NCI-H2196 treated with DMSO at 0.1 percent for 48 hours (cell line): ENCODE measurements at regions not wholly inside any gene's neighbourhood (a gene's known extent, or its start where the extent isn't known, plus 50 kb on each side); places are given as distances from the start of the nearest gene placed in this dataset.
A peak's percentile ranks its signal among the peaks of the same experiment; 100 is the strongest.

ENCODE experiments used
- DNase-seq: peaks from one replicate; lab custom pipeline; 2025; ENCODE audit not compliant: unreplicated experiment; lab: John Stamatoyannopoulos, UW

GRCh38 chr1:224846119-224846907 is 83.2 kb upstream of the DNAH14 start:
- DNase-seq, result no peak

- DNase-seq, result no peak
These were observed 79.0 kb upstream of the DNAH14 start for GRCh38 chr1:224850446-224850845.

- peak; percentile 34 for DNase-seq
These were observed 78.1 kb upstream of the DNAH14 start for GRCh38 chr1:224851210-224851847.

GRCh38 chr1:224851848-224852261 is 77.6 kb upstream of the DNAH14 start:
- no peak for DNase-seq

GRCh38 chr1:224852901-224853568 is 76.4 kb upstream of the DNAH14 start:
- peak; percentile 29 for DNase-seq

- no peak for DNase-seq
These were observed 72.5 kb upstream of the DNAH14 start for GRCh38 chr1:224856973-224857372.

GRCh38 chr1:224859651-224860050 is 69.8 kb upstream of the DNAH14 start:
- DNase-seq, result no peak

- no peak for DNase-seq
These were observed 68.8 kb upstream of the DNAH14 start for GRCh38 chr1:224860488-224861338.

GRCh38 chr1:224861339-224861716 is 68.1 kb upstream of the DNAH14 start:
- DNase-seq, result no peak

- no peak for DNase-seq
These were observed 66.0 kb upstream of the DNAH14 start for GRCh38 chr1:224863486-224863885.

GRCh38 chr1:224864006-224864405 is 65.5 kb upstream of the DNAH14 start:
- DNase-seq, result no peak

- no peak for DNase-seq
These were observed 64.0 kb upstream of the DNAH14 start for GRCh38 chr1:224865510-224865909.

GRCh38 chr1:224866940-224867339 is 62.5 kb upstream of the DNAH14 start:
- DNase-seq, result no peak

GRCh38 chr1:224867715-224868114 is 61.8 kb upstream of the DNAH14 start:
- no peak for DNase-seq

- DNase-seq, result no peak
These were observed 56.5 kb upstream of the DNAH14 start for GRCh38 chr1:224872832-224873433.

GRCh38 chr1:224873434-224874369 is 55.8 kb upstream of the DNAH14 start:
- DNase-seq, result no peak

GRCh38 chr1:224874775-224875174 is 54.7 kb upstream of the DNAH14 start:
- DNase-seq, result no peak

- DNase-seq, result no peak
These were observed 50.2 kb upstream of the DNAH14 start for GRCh38 chr1:224879162-224879803.
